ENCODE measurements at regions not wholly inside any gene's neighbourhood (a gene's known extent, or its start where the extent isn't known, plus 50 kb on each side); places are given as distances from the start of the nearest gene placed in this dataset.
"Not testable (repeated sequence)": the region's sequence is repeated elsewhere in the genome, so short reads cannot be mapped to it uniquely, and the experiment has no call there.

DNA sequence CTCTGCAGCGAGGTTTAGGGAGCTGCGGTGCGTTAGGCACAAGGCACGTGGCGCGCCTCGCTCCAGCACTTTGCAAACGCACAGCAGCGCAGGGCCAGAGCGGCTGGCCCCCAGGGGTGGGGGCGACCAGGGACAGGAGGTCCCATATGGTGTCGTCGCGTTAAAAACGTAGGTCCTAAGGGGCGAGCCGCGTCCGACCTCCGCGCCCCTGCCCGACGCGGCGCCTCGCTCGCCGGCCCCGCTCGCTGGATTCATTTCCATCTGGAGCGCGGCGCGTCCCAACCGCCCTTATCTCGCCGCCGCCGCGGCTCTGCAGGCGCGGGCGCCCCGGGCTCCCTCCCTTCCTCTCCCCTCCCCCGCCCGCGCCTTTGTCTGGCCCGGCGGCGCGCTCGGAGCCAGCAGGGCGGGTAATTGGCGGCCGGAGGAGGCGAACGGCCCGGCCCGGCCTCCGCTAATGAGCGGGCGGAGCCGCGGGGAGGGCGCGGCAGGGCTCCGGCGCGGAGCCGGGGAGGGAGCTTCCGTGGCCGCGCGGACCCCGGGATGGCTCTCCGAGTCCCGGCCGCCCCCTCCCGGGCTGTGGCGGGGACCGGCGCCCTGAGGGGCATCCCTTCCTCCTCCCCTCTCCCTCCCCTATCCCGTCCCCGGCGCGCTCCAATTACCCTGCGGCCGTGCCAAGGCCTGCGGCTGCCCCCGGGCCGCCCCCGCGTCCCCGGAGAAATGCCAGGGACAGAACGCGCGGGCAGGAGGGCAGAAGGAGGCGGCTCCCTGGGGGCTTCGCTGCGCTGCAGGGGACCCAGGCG, 409.0 kb downstream of the BCOR start:
- DNase-seq = peak; percentile 21

DNA sequence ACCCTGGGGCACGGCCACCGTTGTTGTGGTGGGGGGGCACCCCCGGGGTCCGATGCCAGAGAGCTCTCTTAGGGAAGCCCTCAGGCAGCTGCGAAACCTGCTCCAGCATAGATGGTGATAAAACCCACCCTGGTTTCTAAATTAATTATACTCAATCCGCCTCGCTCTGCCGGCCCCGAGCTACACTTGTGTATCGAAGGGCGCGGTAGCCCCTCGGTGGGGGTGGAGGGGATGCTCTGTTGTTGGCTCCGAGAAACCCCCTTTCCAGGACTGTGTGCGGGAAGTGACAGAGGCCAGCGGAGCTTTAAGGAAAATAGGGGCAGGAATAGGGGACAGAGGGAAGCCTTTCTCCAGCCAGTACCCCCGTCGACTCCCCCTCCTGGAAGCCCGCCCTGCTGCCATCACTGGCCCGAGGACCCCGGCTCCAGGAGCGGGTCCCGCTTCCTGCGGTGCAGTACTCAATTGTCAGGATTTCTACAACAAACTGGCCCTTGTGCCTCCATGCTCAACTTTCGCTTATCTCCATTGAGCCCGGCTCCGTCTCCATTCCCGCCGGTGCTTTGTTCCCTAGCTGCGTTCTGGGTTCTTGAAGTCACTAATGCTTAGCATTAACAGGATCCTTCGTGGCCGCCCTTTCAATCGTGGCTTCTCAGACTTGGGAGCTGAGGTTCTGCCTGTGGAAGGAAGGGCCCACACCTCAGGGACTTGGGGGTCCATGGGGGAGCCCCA, 408.2 kb downstream of the BCOR start:
- DNase-seq = no peak

DNA sequence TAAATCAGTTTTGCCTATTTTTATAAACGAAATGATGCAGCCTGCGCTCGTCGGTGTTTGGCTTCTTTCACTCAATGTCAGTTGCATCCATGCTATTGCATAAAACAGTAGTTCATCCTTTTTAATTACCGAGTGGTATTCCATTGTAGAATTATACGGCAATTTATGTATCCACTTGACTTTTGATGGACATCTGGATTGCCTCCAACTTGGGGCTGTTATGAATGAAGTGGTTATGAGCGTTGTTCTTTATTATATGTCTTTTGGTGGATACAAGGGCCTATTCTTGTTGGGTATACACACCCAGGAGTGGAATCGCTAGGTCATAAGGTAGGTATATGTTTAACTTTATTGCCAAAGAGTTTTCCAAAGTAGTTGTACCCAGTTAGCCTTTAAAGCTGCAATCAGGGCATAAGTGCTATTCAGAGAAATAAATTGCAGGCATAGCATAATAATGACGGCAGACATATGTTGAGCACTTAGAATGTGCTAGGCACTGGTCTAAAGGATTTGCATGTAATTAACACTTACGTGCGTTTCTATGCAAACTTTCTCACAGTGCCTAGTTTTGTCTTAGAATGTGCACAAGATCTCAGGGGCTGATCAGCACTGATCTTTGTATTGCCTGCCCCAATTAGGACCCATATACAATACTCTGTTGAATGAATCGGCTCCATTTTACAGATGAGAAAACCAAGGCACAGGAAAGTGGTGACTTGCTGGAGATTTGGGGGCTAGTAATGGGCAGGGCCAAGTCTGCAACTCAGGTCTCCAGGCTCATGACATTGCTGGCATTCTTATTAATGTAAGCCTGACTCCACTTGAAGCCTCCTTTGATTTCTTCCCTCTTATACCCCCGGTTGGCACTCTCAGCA, 407.0 kb downstream of the BCOR start:
- DNase-seq = no peak

DNA sequence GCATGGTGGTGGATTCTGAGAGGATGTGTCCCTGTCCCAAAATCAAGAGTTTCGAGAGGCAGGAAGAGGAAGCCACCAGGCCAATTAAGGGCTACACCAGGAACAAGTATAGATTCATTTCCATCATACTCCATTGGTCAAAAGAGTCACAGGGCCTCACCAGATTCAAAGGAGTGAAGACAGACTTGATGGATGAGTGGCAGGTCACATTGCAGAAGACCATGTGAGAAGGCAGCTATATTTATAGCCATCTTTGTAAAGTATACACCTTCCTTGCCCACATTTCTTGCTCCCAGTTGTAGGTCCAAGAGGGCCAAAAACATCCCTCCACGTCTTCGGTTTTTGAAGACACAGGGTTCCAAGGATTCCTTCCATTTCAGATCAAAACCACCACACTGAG, 406.0 kb downstream of the BCOR start:
- no peak for DNase-seq

DNA sequence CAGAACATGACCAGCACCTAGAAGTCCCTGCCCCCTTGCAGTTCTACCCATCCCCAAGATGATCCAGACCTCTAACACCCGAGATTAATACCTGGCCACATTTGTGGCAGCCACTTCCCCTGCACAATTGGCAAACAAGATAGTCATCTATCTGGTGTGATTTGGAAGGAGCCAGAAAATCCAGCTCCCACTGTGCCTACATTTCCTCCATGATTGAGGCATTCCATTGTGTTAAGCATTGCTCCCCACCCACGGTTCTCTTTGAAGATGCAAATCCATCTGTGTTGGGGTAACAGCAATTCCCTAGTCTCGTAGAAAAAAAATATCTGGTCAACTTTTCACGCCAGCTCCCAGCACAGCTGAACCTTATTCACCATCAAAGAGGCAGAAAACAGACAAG, 405.0 kb downstream of the BCOR start:
- DNase-seq = no peak

DNA sequence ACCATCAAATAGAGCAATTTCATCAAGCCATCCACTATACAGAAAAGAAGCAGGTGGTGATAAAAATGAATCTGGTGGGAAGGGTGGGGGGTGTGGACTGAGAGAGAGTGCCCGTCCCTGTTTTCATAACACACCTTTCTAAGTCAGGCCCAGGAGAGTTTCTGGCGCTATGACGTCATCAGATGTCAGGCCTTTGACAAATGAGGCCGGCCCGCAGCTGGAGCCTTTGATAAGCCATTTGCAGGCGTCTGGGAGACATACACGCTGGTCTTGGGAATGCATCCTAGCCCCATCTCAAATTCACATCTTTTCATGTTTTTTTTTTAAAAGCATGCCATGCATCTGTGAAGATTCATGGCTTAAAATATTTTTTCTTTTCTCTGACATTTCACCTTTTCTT, 404.5 kb downstream of the BCOR start:
- no peak for DNase-seq

DNA sequence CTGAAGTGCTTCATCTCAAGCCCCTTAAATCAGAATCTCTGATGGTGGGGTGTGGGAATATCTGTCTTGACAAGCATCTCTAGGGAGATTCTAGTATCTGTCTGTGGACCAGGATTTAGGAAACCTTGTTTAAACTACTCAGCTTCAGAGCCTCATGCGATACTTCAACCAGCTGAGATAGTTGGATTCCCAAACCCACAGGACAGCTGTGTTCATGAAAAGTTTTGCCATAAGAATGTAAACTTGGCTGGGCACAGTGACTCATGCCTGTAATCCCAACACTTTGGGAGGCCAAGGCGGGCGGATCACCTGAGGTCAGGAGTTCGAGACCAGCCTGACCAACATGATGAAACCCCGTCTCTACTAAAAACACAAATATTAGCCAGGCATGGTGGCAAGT, 395.1 kb downstream of the BCOR start:
- DNase-seq = not testable (repeated sequence)

DNA sequence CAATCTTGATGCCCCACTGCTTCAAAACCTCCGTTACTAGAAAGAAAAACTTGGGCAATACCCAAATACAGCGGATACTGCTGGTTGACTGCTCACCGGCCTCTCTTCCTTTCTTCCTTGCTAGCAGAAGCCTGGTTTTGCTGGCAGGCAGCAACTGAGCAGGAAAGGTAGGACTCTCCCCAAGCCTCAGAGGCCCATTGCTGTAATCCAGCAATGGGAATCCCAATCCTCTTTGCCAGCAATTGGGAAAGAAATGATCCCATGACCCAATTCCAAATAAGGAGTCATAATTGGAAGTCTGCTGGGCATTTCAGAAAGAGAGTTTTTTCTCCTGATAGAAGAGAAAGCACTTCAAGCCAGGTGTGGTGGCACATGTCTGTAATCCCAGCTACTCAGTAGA, 394.5 kb downstream of the BCOR start:
- no peak for DNase-seq

DNA sequence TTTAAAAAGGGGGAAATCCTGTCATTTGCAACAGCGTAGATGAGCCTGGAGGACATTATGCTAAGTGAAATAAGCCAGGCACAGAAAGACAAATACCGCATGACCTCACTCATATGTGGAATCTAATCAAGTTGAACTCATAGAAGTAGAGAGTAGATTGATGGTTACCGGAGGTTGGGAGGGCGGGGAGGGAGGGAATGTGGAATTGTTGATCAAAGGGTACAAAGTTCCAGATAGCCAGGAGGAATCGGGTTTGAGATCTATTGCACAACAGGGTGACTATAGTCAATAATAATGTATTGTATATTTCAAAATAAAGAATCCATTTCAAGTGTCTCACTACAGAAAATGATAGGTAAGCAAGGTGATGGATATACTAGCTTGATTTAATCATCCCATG, 393.2 kb downstream of the BCOR start:
- no peak for DNase-seq

DNA sequence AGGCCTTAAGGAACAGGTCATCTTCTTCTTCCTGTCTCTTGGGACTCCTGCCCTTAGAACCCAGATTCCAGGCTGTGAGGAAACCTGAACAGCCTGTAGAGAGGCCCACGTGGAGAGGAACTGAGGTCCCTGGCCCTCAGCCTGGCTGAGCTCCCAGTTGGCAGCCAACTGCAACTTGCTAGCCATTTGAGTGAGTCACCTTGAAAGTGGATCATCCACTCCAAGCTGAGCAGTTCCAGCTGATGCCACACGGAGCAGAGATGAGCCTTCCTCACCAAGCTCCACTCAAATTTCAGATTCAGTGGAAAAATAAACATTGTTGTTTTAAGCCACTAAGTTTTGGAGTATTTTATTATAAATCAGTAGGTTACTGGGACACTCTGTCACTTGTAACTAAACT, 392.5 kb downstream of the BCOR start:
- DNase-seq = no peak

DNA sequence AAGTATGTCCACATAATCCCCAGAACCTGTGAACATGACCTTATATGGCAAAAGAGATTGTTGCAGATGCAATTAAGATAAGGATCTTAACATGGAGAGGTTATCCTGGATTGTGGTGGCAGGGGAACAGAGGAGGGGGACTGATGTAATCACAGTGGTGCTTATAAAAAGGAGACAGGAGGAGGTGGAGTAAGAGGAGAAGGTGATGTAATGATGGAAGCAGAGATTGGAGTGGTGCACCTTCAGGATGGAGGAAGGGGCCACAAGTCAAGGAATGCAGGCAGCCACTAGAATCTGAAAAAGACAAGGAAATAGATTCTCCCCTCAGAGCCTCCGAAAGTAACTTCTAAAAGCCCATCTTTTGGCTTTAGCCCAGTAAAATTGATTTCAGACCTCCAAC, 388.4 kb downstream of the BCOR start:
- DNase-seq = no peak

DNA sequence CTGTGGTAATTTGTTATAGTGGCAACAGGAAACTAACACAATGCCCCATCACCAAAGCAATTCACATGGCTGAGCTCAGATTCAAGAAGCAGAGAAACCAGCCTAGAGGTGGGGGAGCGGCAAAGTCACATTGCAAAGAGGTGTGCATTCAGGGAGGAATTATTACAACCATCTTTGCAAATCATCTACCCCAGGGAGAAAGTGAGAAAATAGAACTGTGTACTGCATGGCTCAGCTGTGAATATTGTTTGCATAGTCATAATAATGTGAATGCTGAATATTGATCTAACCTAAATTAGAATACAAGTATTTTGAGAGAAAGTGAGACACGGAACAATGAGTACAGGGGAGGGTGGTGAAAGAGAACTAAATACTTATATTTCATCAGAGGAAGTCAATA, 387.9 kb downstream of the BCOR start:
- no peak for DNase-seq

DNA sequence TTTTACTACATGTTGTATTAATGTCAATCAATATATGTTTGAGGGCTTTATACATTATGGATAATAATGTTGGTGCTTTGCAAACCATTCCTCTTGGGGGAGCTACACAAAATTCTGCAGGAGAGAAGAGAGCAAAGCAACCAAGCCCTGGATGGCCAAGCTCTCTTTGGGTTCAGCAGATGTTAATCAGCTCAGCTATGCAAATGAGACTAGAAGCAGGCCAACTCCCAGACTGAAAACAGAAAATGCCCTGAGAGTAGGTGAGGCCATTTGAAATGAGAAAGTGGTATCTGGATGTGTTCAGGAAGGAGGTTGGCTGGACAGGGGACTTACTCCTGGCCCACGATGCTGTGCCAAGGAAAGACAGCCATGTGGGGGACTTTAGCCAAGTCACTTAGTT, 387.0 kb downstream of the BCOR start:
- no peak for DNase-seq

DNA sequence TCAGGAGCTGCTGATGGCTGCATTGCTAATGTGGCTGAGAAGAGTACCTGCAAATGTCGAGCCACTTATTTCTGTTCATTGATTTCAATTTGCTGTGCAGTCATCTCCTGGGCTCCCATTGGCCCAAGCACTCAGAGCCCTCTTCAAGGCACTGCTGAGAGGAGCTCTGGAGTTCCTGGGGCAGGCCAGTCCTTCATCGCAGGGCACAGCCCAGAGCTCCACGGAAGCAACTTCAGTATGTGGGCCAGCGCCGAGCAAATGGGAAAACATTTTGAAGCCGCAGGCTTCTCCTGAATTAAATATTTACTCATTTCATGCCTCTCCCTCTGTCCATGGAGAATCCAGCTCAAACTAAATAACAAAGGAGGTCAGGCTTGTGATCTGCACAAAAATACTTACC, 383.3 kb downstream of the BCOR start:
- no peak for DNase-seq

DNA sequence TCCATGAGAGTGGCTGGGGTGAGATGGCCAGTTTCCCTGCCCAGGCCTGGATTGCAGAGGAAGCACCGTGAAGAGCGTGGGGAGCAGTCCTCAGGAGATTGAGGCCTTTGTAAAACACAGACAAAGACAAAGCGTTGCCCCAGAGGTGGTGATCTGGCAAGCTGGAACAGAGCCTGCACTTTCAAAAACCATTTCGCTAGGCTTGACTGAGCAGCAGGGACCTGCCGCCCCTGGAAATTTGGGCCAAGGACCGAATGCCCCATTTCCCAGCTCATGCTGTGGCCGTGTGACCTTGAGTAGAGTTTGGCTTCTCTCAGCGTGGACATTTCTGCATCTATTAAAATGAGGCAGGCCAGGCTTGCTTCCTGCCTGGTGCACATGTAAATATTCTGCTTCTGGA, 381.4 kb downstream of the BCOR start:
- DNase-seq = no peak

DNA sequence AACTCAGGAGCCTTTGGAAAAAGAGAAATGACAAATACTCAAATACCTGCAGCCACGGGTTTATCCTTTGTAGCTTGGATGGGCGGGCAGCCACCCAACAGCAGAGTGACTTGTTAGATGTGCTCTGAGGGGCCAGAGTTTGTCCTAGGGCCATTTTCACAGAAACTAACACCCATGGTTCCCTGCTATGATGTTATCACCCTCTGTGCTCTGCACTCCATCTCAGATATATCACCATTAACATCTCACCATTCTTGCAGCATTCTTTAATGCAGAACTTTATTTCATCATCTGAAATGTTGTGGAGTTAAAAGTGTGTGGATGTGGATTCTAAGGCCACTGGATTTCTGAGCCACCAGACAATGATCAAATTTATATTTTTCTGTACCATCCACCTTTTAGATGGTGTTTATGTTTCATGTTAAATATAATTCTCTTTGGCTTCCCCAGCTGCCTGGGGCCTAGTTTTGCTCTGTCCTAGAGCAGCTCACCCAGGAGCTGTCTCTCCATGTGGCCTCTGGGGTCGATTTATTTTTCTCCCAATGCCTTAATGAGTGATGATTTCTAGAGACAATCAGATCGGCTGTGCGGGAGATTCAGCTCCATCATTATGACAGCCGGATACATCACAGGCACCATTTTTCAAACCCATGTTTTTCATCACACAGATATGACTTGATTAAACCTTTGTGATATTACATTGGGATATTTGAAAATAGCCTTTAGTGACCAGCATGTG, 380.8 kb downstream of the BCOR start:
- DNase-seq = no peak

DNA sequence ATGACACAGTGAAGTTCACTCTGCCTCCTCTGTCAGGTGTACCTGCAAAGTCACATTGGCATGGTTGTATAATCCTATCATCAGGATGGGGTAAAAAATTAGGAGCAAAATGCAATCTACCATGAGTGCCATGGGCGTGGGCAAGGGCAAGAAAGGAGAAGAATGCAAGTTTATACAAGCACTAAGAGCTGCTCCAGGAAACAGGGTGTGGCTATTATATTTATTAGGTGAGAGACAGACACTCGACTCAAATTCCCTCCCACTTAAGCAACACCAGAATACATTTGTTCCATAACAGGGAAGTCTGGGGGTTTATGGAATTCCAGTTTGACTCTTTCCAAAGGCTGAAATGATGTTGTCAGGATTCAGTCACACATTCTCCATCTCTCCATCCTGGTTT, 378.8 kb downstream of the BCOR start:
- no peak for DNase-seq

DNA sequence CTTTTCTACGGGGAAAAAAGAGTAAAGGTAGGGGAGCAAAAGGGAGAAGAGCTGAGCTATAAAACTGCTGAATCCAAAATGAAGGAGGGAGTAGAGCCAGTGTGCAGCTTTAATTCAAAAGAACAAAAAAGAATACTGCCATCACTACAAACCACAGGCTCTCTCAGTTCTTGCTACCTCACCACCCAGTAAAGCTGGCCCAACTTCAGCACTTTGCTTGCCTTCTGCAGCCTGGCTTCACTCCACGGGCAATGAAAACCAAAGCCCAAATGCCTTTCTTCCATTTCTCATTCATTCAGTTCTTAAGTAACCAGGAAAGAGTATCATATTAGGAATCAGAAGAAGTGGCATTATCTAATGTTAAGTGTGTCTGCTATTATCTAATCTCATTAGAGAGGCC, 376.8 kb downstream of the BCOR start:
- no peak for DNase-seq

DNA sequence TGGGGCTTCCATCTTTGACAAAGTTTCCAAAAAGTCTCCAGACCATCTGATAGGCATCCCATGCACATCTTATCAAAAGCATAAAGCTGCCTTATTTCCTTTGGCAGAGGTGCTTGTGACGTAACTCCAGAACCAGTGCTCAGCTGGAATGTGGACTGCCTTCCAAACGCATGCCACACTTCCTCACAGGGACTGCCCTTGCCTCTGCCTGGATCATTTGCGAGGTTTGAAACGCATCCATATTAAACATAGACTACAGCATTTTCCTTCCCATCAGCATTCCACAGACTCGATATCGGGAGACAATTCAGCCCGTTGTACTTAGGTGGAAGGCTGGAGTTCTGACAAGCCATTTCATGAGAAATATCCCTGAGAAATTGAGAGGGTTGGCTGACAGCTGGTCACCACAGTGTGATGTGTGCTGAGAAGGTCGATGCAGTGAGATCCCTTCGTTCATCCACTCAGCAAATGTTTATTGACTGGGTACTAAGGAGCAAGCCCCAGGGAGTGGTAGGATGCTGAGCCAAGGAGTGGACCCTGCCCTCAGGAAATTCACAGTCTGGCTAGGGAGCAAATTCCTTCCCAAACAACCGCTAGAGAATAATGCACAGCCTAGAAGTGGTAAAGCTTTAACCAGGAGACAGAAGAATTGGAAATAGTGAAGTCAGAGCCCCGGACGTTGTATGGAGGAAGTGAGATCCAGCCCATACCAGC, 376.0 kb downstream of the BCOR start:
- no peak for DNase-seq

DNA sequence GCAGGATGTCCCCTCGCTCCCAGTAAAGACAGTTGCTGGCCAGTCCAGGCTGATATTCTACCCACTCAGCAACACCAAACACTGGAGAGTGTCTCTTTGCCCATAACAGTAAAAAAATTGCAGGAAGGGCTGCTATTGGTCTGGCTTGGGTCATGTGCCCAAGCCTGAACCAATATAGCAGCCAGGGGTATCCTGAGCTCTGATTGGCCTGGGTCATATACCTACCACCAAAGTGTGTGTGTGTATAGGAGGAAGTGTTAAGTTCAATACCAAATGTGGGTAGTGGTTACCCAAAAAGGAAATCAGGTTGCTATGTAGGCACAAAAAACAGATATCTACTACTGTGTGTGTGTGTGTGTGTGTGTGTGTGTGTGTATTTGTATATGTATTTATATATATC, 373.2 kb downstream of the BCOR start:
- DNase-seq = no peak

DNA sequence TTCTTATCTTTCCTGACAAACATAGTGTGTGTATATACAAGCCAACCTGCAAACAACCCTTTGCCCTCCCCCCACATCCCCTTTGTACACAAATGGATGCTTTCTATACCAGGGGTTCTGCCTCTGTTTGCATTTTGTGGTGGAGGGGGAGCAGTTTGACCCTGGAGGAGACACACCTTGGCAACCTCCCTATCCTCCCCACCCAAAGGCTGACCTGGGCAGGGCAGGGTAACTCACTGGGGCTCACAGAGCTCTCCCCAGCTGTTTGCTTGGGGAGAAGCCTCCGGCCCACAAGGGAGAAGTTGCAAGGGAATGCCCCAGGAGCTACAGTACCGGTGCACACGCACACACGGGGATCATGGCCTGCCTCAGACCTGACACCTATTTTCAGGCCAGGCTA, 372.6 kb downstream of the BCOR start:
- DNase-seq = no peak

DNA sequence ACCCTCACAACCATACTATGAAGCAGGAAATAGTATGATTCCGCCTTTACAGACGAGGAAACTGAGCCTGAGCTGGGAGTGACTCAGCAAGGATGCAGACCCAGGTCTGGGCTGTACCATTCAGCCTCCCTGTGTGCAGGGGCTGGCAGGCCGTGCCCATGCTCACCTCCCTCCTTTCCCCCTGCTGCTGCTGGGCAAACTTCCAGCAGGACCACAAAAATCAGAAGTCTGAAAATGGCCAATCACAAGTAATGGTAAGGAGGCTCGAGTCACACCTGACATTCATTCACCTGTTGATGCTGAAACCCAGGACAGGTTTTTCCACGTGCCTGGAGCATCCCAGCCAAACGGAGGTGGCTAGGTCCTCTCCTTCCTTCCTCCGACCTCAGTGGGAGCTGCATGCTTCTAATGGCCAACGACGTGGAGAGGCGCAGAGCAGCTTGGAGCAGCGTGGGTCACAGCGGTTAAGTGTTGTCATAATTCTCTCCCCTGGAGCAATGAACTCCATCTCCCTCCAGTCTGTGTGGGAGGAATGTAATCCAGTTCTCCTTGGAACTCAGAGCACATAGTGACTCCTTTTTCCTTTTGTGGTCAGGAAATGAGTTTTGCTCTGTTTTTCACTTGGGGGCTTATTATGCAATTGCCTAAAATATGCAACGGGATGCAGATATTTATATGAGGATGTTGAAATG, 371.7 kb downstream of the BCOR start:
- DNase-seq = no peak
